ENCODE measurements at regions not wholly inside any gene's neighbourhood (a gene's known extent, or its start where the extent isn't known, plus 50 kb on each side); places are given as distances from the start of the nearest gene placed in this dataset.

GRCh38 chr14:98382662-98383061 is 889.3 kb downstream of the BCL11B start:
- Histone ChIP-seq H3K4me3 (ENCODE audit: low read length) (no peak overlapping the region), H2AFZ (ENCODE audit: low read depth, low read length) (no peak overlapping the region), H3K36me3 (ENCODE audit: insufficient read depth, low read length) (no peaks in the 10 kb centered on the region), H3K4me1 (ENCODE audit: insufficient read depth, low read length) (no peaks in the 10 kb centered on the region), H3K9me3 (ENCODE audit: low read length) (no peaks in the 10 kb centered on the region), H3K27me3 (ENCODE audit: insufficient read depth, low read length) (no peaks in the 10 kb centered on the region)

- H3K36me3 ChIP-seq (ENCODE audit: insufficient read depth, low read length) = no peaks in the 10 kb centered on the region
Measured at GRCh38 chr14:98385851-98386250, 886.1 kb downstream of the BCL11B start.

GRCh38 chr14:98391061-98391460 is 880.9 kb downstream of the BCL11B start:
- H3K36me3 ChIP-seq (ENCODE audit: insufficient read depth, low read length) = no peaks in the 10 kb centered on the region
- no peaks in the 10 kb centered on the region for H3K4me1 ChIP-seq (ENCODE audit: insufficient read depth, low read length)
- no peak overlapping the region for H2AFZ ChIP-seq (ENCODE audit: low read depth, low read length)
- H3K27me3 ChIP-seq (ENCODE audit: insufficient read depth, low read length) = no peaks in the 10 kb centered on the region
- no peaks in the 10 kb centered on the region for H3K9me3 ChIP-seq (ENCODE audit: low read length)
- no peak overlapping the region for H3K4me3 ChIP-seq (ENCODE audit: low read length)

More at GRCh38 chr14:98385851-98386250, 886.1 kb downstream of the BCL11B start:
- Histone ChIP-seq H3K27me3 (ENCODE audit: insufficient read depth, low read length) (no peaks in the 10 kb centered on the region), H3K9me3 (ENCODE audit: low read length) (no peaks in the 10 kb centered on the region), H2AFZ (ENCODE audit: low read depth, low read length) (no peak overlapping the region), H3K4me1 (ENCODE audit: insufficient read depth, low read length) (no peaks in the 10 kb centered on the region), H3K4me3 (ENCODE audit: low read length) (no peak overlapping the region)

- no peak overlapping the region for H2AFZ ChIP-seq (ENCODE audit: low read depth, low read length)
- no peaks in the 10 kb centered on the region for H3K27me3 ChIP-seq (ENCODE audit: insufficient read depth, low read length)
- no peaks in the 10 kb centered on the region for H3K36me3 ChIP-seq (ENCODE audit: insufficient read depth, low read length)
- H3K4me1 ChIP-seq (ENCODE audit: insufficient read depth, low read length) = no peaks in the 10 kb centered on the region
- H3K9me3 ChIP-seq (ENCODE audit: low read length) = no peaks in the 10 kb centered on the region
- no peak overlapping the region for H3K4me3 ChIP-seq (ENCODE audit: low read length)
Measured at GRCh38 chr14:98393527-98393926, 878.5 kb downstream of the BCL11B start.

- Histone ChIP-seq H3K36me3 (ENCODE audit: insufficient read depth, low read length) (no peaks in the 10 kb centered on the region), H3K4me1 (ENCODE audit: insufficient read depth, low read length) (no peaks in the 10 kb centered on the region), H3K4me3 (ENCODE audit: low read length) (no peak overlapping the region), H3K27me3 (ENCODE audit: insufficient read depth, low read length) (no peaks in the 10 kb centered on the region), H3K9me3 (ENCODE audit: low read length) (no peaks in the 10 kb centered on the region), H2AFZ (ENCODE audit: low read depth, low read length) (no peak overlapping the region)
Measured at GRCh38 chr14:98404811-98405210, 867.2 kb downstream of the BCL11B start.

- Histone ChIP-seq H3K4me1 (ENCODE audit: insufficient read depth, low read length) (no peaks in the 10 kb centered on the region), H3K4me3 (ENCODE audit: low read length) (no peak overlapping the region), H3K9me3 (ENCODE audit: low read length) (no peaks in the 10 kb centered on the region), H3K27me3 (ENCODE audit: insufficient read depth, low read length) (no peaks in the 10 kb centered on the region), H2AFZ (ENCODE audit: low read depth, low read length) (no peak overlapping the region), H3K36me3 (ENCODE audit: insufficient read depth, low read length) (no peaks in the 10 kb centered on the region)
Measured at GRCh38 chr14:98408024-98408555, 863.9 kb downstream of the BCL11B start.

- H3K27me3 ChIP-seq (ENCODE audit: insufficient read depth, low read length) = no peaks in the 10 kb centered on the region
- no peak overlapping the region for H3K4me3 ChIP-seq (ENCODE audit: low read length)
- no peaks in the 10 kb centered on the region for H3K9me3 ChIP-seq (ENCODE audit: low read length)
- no peaks in the 10 kb centered on the region for H3K4me1 ChIP-seq (ENCODE audit: insufficient read depth, low read length)
- no peak overlapping the region for H2AFZ ChIP-seq (ENCODE audit: low read depth, low read length)
- H3K36me3 ChIP-seq (ENCODE audit: insufficient read depth, low read length) = no peaks in the 10 kb centered on the region
Measured at GRCh38 chr14:98408713-98409112, 863.3 kb downstream of the BCL11B start.

GRCh38 chr14:98411154-98411553 is 860.8 kb downstream of the BCL11B start:
- H3K4me1 ChIP-seq (ENCODE audit: insufficient read depth, low read length) = no peaks in the 10 kb centered on the region
- H2AFZ ChIP-seq (ENCODE audit: low read depth, low read length) = no peak overlapping the region
- no peaks in the 10 kb centered on the region for H3K36me3 ChIP-seq (ENCODE audit: insufficient read depth, low read length)
- H3K27me3 ChIP-seq (ENCODE audit: insufficient read depth, low read length) = no peaks in the 10 kb centered on the region
- H3K4me3 ChIP-seq (ENCODE audit: low read length) = no peak overlapping the region
- H3K9me3 ChIP-seq (ENCODE audit: low read length) = no peaks in the 10 kb centered on the region

- H3K4me3 ChIP-seq (ENCODE audit: low read length) = no peak overlapping the region
- no peaks in the 10 kb centered on the region for H3K36me3 ChIP-seq (ENCODE audit: insufficient read depth, low read length)
- H3K4me1 ChIP-seq (ENCODE audit: insufficient read depth, low read length) = no peaks in the 10 kb centered on the region
- no peaks in the 10 kb centered on the region for H3K27me3 ChIP-seq (ENCODE audit: insufficient read depth, low read length)
- no peak overlapping the region for H2AFZ ChIP-seq (ENCODE audit: low read depth, low read length)
- H3K9me3 ChIP-seq (ENCODE audit: low read length) = no peaks in the 10 kb centered on the region
Measured at GRCh38 chr14:98412431-98412830, 859.6 kb downstream of the BCL11B start.

- Histone ChIP-seq H3K4me3 (ENCODE audit: low read length) (no peak overlapping the region), H3K4me1 (ENCODE audit: insufficient read depth, low read length) (no peaks in the 10 kb centered on the region), H2AFZ (ENCODE audit: low read depth, low read length) (no peak overlapping the region), H3K9me3 (ENCODE audit: low read length) (no peaks in the 10 kb centered on the region), H3K36me3 (ENCODE audit: insufficient read depth, low read length) (no peaks in the 10 kb centered on the region), H3K27me3 (ENCODE audit: insufficient read depth, low read length) (no peaks in the 10 kb centered on the region)
Measured at GRCh38 chr14:98415766-98416165, 856.2 kb downstream of the BCL11B start.

- Histone ChIP-seq H3K9me3 (ENCODE audit: low read length) (no peaks in the 10 kb centered on the region), H3K27me3 (ENCODE audit: insufficient read depth, low read length) (no peaks in the 10 kb centered on the region), H3K4me1 (ENCODE audit: insufficient read depth, low read length) (no peaks in the 10 kb centered on the region), H3K36me3 (ENCODE audit: insufficient read depth, low read length) (no peaks in the 10 kb centered on the region), H3K4me3 (ENCODE audit: low read length) (no peak overlapping the region), H2AFZ (ENCODE audit: low read depth, low read length) (no peak overlapping the region)
Measured at GRCh38 chr14:98417001-98417400, 855.0 kb downstream of the BCL11B start.

GRCh38 chr14:98428483-98428994 is 843.5 kb downstream of the BCL11B start:
- Histone ChIP-seq H3K9me3 (ENCODE audit: low read length) (no peaks in the 10 kb centered on the region), H3K27me3 (ENCODE audit: insufficient read depth, low read length) (no peaks in the 10 kb centered on the region), H3K4me3 (ENCODE audit: low read length) (no peak overlapping the region), H2AFZ (ENCODE audit: low read depth, low read length) (peak overlapping the region; percentile 55), H3K4me1 (ENCODE audit: insufficient read depth, low read length) (no peaks in the 10 kb centered on the region), H3K36me3 (ENCODE audit: insufficient read depth, low read length) (no peaks in the 10 kb centered on the region)

GRCh38 chr14:98433436-98433835 is 838.6 kb downstream of the BCL11B start:
- Histone ChIP-seq H3K9me3 (ENCODE audit: low read length) (no peaks in the 10 kb centered on the region), H3K4me1 (ENCODE audit: insufficient read depth, low read length) (no peaks in the 10 kb centered on the region), H3K36me3 (ENCODE audit: insufficient read depth, low read length) (no peaks in the 10 kb centered on the region), H3K27me3 (ENCODE audit: insufficient read depth, low read length) (no peaks in the 10 kb centered on the region), H2AFZ (ENCODE audit: low read depth, low read length) (no peak overlapping the region), H3K4me3 (ENCODE audit: low read length) (no peak overlapping the region)

- Histone ChIP-seq H3K9me3 (ENCODE audit: low read length) (no peaks in the 10 kb centered on the region), H3K27me3 (ENCODE audit: insufficient read depth, low read length) (no peaks in the 10 kb centered on the region), H3K4me3 (ENCODE audit: low read length) (no peak overlapping the region), H3K36me3 (ENCODE audit: insufficient read depth, low read length) (no peaks in the 10 kb centered on the region), H3K4me1 (ENCODE audit: insufficient read depth, low read length) (no peaks in the 10 kb centered on the region), H2AFZ (ENCODE audit: low read depth, low read length) (no peak overlapping the region)
Measured at GRCh38 chr14:98437113-98437512, 834.9 kb downstream of the BCL11B start.

Measured in neuron (in vitro differentiated cells).